ENCODE measurements at regions not wholly inside any gene's neighbourhood (a gene's known extent, or its start where the extent isn't known, plus 50 kb on each side); places are given as distances from the start of the nearest gene placed in this dataset.
A peak's percentile ranks its signal among the peaks of the same experiment; 100 is the strongest.

DNA sequence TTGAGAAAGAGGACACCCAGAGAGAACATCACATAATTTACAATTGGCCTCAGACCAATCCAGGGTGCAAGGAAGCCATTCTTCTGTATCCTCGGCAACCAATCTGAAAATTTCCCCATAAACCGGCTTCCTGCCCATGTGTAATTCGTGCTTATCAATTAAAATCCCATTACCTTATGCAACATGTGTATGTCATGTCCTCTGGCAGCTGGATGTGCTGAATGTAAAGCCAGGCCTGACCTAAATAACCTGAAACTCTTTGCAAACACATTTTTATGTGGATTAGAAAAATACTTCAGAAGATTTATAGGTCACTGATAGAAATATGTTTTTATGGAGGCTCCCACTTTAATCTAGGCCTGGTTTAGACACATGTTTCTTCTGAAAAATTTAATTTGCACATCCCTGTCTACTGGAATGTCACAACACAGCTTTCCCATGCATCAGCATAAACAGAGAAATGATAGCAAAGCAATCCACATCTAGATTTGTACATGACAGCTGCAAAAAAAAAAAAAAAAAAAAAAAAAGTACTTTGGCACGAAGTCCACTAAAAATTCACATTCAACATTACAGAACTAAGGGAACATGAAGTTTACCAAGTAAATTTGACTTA is 69.4 kb upstream of the SAMSN1 start:
- BruUV-seq (replicated peaks), result no TSS peak
- in situ Hi-C loops (cut with MboI) (no loop called here), intact Hi-C loops (cut with micrococcal nuclease) (no loop called here)
- no peaks in the 10 kb centered on the region for H4K20me1 ChIP-seq (replicated peaks; ENCODE audit: control insufficient read depth, insufficient read depth, low read length)
- no peaks in the 10 kb centered on the region for H3K9me3 ChIP-seq (replicated peaks; ENCODE audit: control insufficient read depth, insufficient read depth, low read depth, low read length)
- H3K79me2 ChIP-seq (ENCODE audit: control insufficient read depth, insufficient read depth, low read length), result no peaks in the 10 kb centered on the region
- ATAC-seq (peak; percentile 23; the same call in 2 of the 3 replicates), FAIRE-seq (no peak), DNase-seq (ENCODE audit: extremely low read depth in 1 of 4, low spot score in 3 of 4) (no peak)
- H3K36me3 ChIP-seq (ENCODE audit: control insufficient read depth, insufficient read depth, low read length), result no peaks in the 10 kb centered on the region
- H3K4me2 ChIP-seq (ENCODE audit: insufficient read depth, low read length), result no peak overlapping the region
- H2AFZ ChIP-seq (ENCODE audit: low read depth, low read length), result peak overlapping the region; percentile 14
- CTCF ChIA-PET (ENCODE audit: low intra/inter-chr PET ratio), result no interaction called here
- WGBS (ENCODE audit: insufficient coverage, low coverage, missing lambda C conversion rate), result 50% methylated on average over 4 of the region's 4 CpGs
- no peak overlapping the region for H3K4me3 ChIP-seq
- no peaks in the 10 kb centered on the region for H3K9me1 ChIP-seq (ENCODE audit: control insufficient read depth, insufficient read depth, low read length)
- no peak for TF ChIP-seq POLR2B (IDR thresholded peaks at IDR 0.05; ENCODE audit: low read depth, partially characterized antibody)
- no peak for TF ChIP-seq MTA2 (IDR thresholded peaks at IDR 0.05; ENCODE audit: low read depth)
- peak; percentile 49 for TF ChIP-seq ZNF316 (IDR thresholded peaks at IDR 0.05)
- peak; percentile 15; the same call in 1 of the 2 replicates for TF ChIP-seq RFX1 (IDR thresholded peaks at IDR 0.05)
- H3K4me1 ChIP-seq (replicated peaks in 1 of 2; ENCODE audit: control insufficient read depth in 2 of 2, insufficient read depth in 2 of 2, low read length in 2 of 2), result peaks cover 0 to 6% of the 10 kb centered on the region in 2 experiments; a peak in 1 of 5 replicates
- POLR2A ChIA-PET, result no interaction called here
- no peaks in the 10 kb centered on the region for H3K27me3 ChIP-seq (ENCODE audit: control insufficient read depth in 2 of 2, insufficient read depth in 2 of 2, low read length in 2 of 2)
- no peak overlapping the region for H3K27ac ChIP-seq (ENCODE audit: extremely low read depth, low read depth, low read length)
- H3K9ac ChIP-seq (ENCODE audit: insufficient read depth in 1 of 2, low read depth in 2 of 2, low read length in 2 of 2), result no peak overlapping the region

DNA sequence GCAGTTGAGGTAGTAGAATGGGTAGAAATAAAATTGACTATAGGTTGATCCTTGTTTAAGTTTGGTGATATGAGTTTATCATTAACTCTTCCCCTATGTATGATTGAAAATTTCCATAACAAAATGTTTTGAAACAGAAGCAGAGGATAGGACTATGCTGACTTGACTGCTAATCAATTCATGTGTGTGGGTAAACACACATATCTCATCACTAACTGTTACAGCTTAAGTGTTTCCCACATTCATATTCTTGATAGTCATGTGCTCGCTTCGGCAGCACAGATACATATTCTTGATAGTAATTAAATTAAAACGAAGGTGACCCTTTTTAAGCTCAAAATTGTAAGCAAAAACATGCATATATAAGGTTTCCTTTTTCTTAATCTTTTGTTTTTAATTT is 68.2 kb upstream of the SAMSN1 start:
- 37% methylated on average over 3 of the region's 3 CpGs for WGBS (ENCODE audit: insufficient coverage, low coverage, missing lambda C conversion rate)
- Histone ChIP-seq H3K27ac (ENCODE audit: extremely low read depth, low read depth, low read length) (no peak overlapping the region), H3K9ac (ENCODE audit: insufficient read depth in 1 of 2, low read depth in 2 of 2, low read length in 2 of 2) (no peak overlapping the region), H3K4me1 (replicated peaks in 1 of 2; ENCODE audit: control insufficient read depth in 2 of 2, insufficient read depth in 2 of 2, low read length in 2 of 2) (peaks cover 0 to 6% of the 10 kb centered on the region in 2 experiments; a peak in 1 of 5 replicates), H4K20me1 (replicated peaks; ENCODE audit: control insufficient read depth, insufficient read depth, low read length) (no peaks in the 10 kb centered on the region), H3K4me3 (no peak overlapping the region), H3K9me3 (replicated peaks; ENCODE audit: control insufficient read depth, insufficient read depth, low read depth, low read length) (no peaks in the 10 kb centered on the region), H2AFZ (ENCODE audit: low read depth, low read length) (peak overlapping the region; percentile 63; the same call in 1 of the 2 replicates), H3K27me3 (ENCODE audit: control insufficient read depth in 2 of 2, insufficient read depth in 2 of 2, low read length in 2 of 2) (no peaks in the 10 kb centered on the region), H3K79me2 (ENCODE audit: control insufficient read depth, insufficient read depth, low read length) (no peaks in the 10 kb centered on the region), H3K9me1 (ENCODE audit: control insufficient read depth, insufficient read depth, low read length) (no peaks in the 10 kb centered on the region), H3K4me2 (ENCODE audit: insufficient read depth, low read length) (no peak overlapping the region), H3K36me3 (ENCODE audit: control insufficient read depth, insufficient read depth, low read length) (no peaks in the 10 kb centered on the region)
- ATAC-seq, result no peak
- ChIA-PET POLR2A (no interaction called here), CTCF (ENCODE audit: low intra/inter-chr PET ratio) (no interaction called here)
- in situ Hi-C loops (cut with MboI) (no loop called here), intact Hi-C loops (cut with micrococcal nuclease) (no loop called here)
- TF ChIP-seq HMG20A (CRISPR knock-in tag; conservative IDR thresholded peaks at IDR 0.05), result no peak
- peak; percentile 53; the same call in 1 of the 2 replicates for TF ChIP-seq ZNF75A (CRISPR knock-in tag; IDR thresholded peaks at IDR 0.05)
- DNase-seq (ENCODE audit: extremely low read depth in 1 of 4, low spot score in 3 of 4), result no peak
- no TSS peak for BruUV-seq (replicated peaks)
- no peak for FAIRE-seq

All from K562 (cell line).